K562 (cell line): ENCODE measurements at regions not wholly inside any gene's neighbourhood (a gene's known extent, or its start where the extent isn't known, plus 50 kb on each side); places are given as distances from the start of the nearest gene placed in this dataset.
"Not testable (repeated sequence)": the region's sequence is repeated elsewhere in the genome, so short reads cannot be mapped to it uniquely, and the experiment has no call there.

Experiments used
- ATAC-seq: fragments of 200-7000 bp; cut with Tn5 transposase; 3 replicates; pipeline ENCODE4 v1.9.1; 2020; ENCODE audit warnings: moderate library complexity
- BruUV-seq: library from RNA; stranded (reverse); fragments of 400-500 nt; replicated peaks from 2 replicates; lab custom pipeline; 2021; lab: Mats Ljungman, UMichigan
- CTCF ChIA-PET: fragments of 300-600 bp; formaldehyde crosslinking; extraction: SDS; loops from one replicate; lab custom pipeline; 2021; ENCODE audit warnings: low intra/inter-chr PET ratio; lab: Yijun Ruan, JAX
- POLR2A ChIA-PET: fragments of 300-600, 350-650 bp; sonication (Branson Sonifier 250); formaldehyde crosslinking; extraction: SDS; loops from one replicate; lab custom pipeline; 2021; ENCODE audit warnings: antibody characterized with exemption, inconsistent platforms; lab: Yijun Ruan, JAX
- DNase-seq, 4 experiments: peaks; one replicate each; pipeline versions ENCODE4 v3.0.0 to v3.0.0-alpha.2; 2011 to 2018; ENCODE audit warnings: low spot score in 3 of 4, mixed read lengths in 3 of 4; ENCODE audit errors: extremely low read depth in 1 of 4
- FAIRE-seq: peaks from 2 replicates; lab custom pipeline; 2011; peaks lifted over from hg19 to GRCh38; lab: Jason Lieb, UNC
- H2AFZ ChIP-seq: 2 replicates; pipeline ENCODE4 v1.6.0; 2011; ENCODE audit warnings: low read depth, low read length, control low read depth, inconsistent platforms
- H3K27ac ChIP-seq: fragments of 200-600 bp; 3 replicates; pipeline ENCODE4 v1.8.0; 2011; ENCODE audit warnings: low read depth, mild to moderate bottlenecking, control low read depth, inconsistent platforms, low read length, moderate library complexity, mixed read lengths; ENCODE audit errors: extremely low read depth
- H3K27me3 ChIP-seq, 2 experiments: fragments of 300-600 bp in 1 of 2; 2 replicates in 1 of 2; 3 replicates in 1 of 2; pipeline versions ENCODE4 v1.6.0 to v1.8.0; 2011; ENCODE audit warnings: inconsistent platforms in 2 of 2, low read length in 2 of 2, mild to moderate bottlenecking in 1 of 2, mixed read lengths in 1 of 2, moderate library complexity in 1 of 2; ENCODE audit not compliant: control insufficient read depth in 2 of 2, insufficient read depth in 2 of 2
- H3K36me3 ChIP-seq: fragments of 300-600 bp; 3 replicates; pipeline ENCODE4 v1.8.0; 2011; ENCODE audit warnings: mild to moderate bottlenecking, low read length, inconsistent platforms; ENCODE audit not compliant: control insufficient read depth, insufficient read depth
- H3K4me1 ChIP-seq, 2 experiments: fragments of 200-600 bp in 1 of 2; replicated peaks in 1 of 2; 2 replicates in 1 of 2; 3 replicates in 1 of 2; pipeline versions ENCODE4 v1.5.1 to v1.8.0; 2011; ENCODE audit warnings: inconsistent platforms in 2 of 2, low read length in 2 of 2, mild to moderate bottlenecking in 1 of 2, mixed read lengths in 1 of 2, moderate library complexity in 1 of 2; ENCODE audit not compliant: control insufficient read depth in 2 of 2, insufficient read depth in 2 of 2
- H3K4me2 ChIP-seq: 2 replicates; pipeline ENCODE4 v1.6.1; 2011; ENCODE audit warnings: low read length, control low read depth, inconsistent platforms, mixed read lengths; ENCODE audit not compliant: insufficient read depth
- H3K4me3 ChIP-seq: fragments of 200-600 bp; sonication (generic), shearing (Covaris generic); 2 replicates; pipeline ENCODE4 v1.5.1; 2016; ENCODE audit warnings: control low read depth, inconsistent platforms
- H3K79me2 ChIP-seq: fragments of 200-600 bp; 3 replicates; pipeline ENCODE4 v1.8.0; 2011; ENCODE audit warnings: low read length, inconsistent platforms; ENCODE audit not compliant: control insufficient read depth, insufficient read depth
- H3K9ac ChIP-seq, 2 experiments: 2 replicates each; pipeline versions ENCODE4 v1.6.0 to v1.6.1; 2011; ENCODE audit warnings: low read depth in 2 of 2, low read length in 2 of 2, control low read depth in 1 of 2, inconsistent platforms in 1 of 2, mild to moderate bottlenecking in 1 of 2, mixed read lengths in 1 of 2; ENCODE audit not compliant: insufficient read depth in 1 of 2
- H3K9me1 ChIP-seq: one replicate; pipeline ENCODE4 v1.6.0; 2011; ENCODE audit warnings: inconsistent platforms, mild to moderate bottlenecking, low read length, moderate library complexity; ENCODE audit not compliant: control insufficient read depth, insufficient read depth
- H3K9me3 ChIP-seq: replicated peaks from 2 replicates; pipeline ENCODE4 v1.5.1; 2011; ENCODE audit warnings: low read depth, low read length, inconsistent platforms; ENCODE audit not compliant: control insufficient read depth, insufficient read depth
- H4K20me1 ChIP-seq: replicated peaks from 2 replicates; pipeline ENCODE4 v1.6.1; 2011; ENCODE audit warnings: low read length, inconsistent platforms, mixed read lengths; ENCODE audit not compliant: control insufficient read depth, insufficient read depth
- ATF2 ChIP-seq: sonication (generic); formaldehyde crosslinking; IDR thresholded peaks from 2 replicates; pipeline ENCODE4 v1.8.1; 2022; ENCODE audit warnings: missing genetic modification reagents
- CBFB ChIP-seq: sonication (generic); formaldehyde crosslinking; IDR thresholded peaks from 2 replicates; pipeline ENCODE4 v1.4.0; 2020; ENCODE audit warnings: mild to moderate bottlenecking, missing genetic modification reagents
- KAT8 ChIP-seq: fragments of 450-650 bp; IDR thresholded peaks from 2 replicates; pipeline ENCODE4 v1.6.1; 2016; ENCODE audit warnings: low read depth, mild to moderate bottlenecking
- POLR2AphosphoS5 ChIP-seq: IDR thresholded peaks from 2 replicates; pipeline ENCODE4 v1.6.1; 2011; ENCODE audit warnings: mild to moderate bottlenecking, low read depth, low read length, moderate library complexity; ENCODE audit not compliant: control insufficient read depth, insufficient read depth
- WGBS: fragments of 100-300 bp; shearing (Covaris generic); methylation state at CpG from one replicate; pipeline ENCODE4 v1.1.6; 2016; ENCODE audit warnings: low coverage, mixed read lengths; ENCODE audit not compliant: insufficient coverage; ENCODE audit errors: missing lambda C conversion rate; 5-methylcytosine and 5-hydroxymethylcytosine counted together
- in situ Hi-C: fragments of 300-500 bp; cut with MboI; formaldehyde crosslinking; loops from 4 replicates; pipeline ENCODE4 v1.15.0; 2018; ENCODE audit warnings: inconsistent platforms, mixed read lengths
- intact Hi-C: fragments of 100-400 bp; cut with micrococcal nuclease; formaldehyde crosslinking; loops from 2 replicates; pipeline ENCODE4 v1.14.2; 2022

GRCh38 chr6:151181706-151182363, 57.9 kb upstream of the AKAP12 start:
- Histone ChIP-seq H3K9ac (no peak overlapping the region), H3K9me3 (no peaks in the 10 kb centered on the region), H3K4me3 (no peak overlapping the region), H3K27ac (no peak overlapping the region), H3K27me3 (peaks cover 11 to 32% of the 10 kb centered on the region in 2 experiments; a peak in 3 of 5 replicates), H3K79me2 (no peaks in the 10 kb centered on the region), H3K36me3 (no peaks in the 10 kb centered on the region), H3K9me1 (no peaks in the 10 kb centered on the region), H3K4me1 (0 out of 5 replicates have a peak, but pooled peaks cover 0 to 2% of the 10 kb centered on the region in 2 experiments), H2AFZ (no peak overlapping the region), H4K20me1 (no peaks in the 10 kb centered on the region), H3K4me2 (no peak overlapping the region)
- in situ Hi-C loops (no loop called here), intact Hi-C loops (no loop called here)
- no peak for FAIRE-seq
- 0% methylated on average over 2 of the region's 2 CpGs for WGBS
- no peak for DNase-seq
- no TSS peak for BruUV-seq
- TF ChIP-seq POLR2AphosphoS5 (no peak), KAT8 (no peak), CBFB (CRISPR knock-in tag) (no peak), ATF2 (no peak)
- CTCF ChIA-PET: no interaction called here
- POLR2A ChIA-PET: no interaction called here
- no peak for ATAC-seq

GRCh38 chr6:151182958-151183357, 56.8 kb upstream of the AKAP12 start:
- H3K9me3 ChIP-seq, ATAC-seq, POLR2A ChIA-PET, H3K4me2 ChIP-seq, H3K9me1 ChIP-seq, intact Hi-C loops, H3K9ac ChIP-seq, H3K4me3 ChIP-seq, CTCF ChIA-PET, H3K27ac ChIP-seq, H3K4me1 ChIP-seq, H3K36me3 ChIP-seq, BruUV-seq, FAIRE-seq, DNase-seq, H3K79me2 ChIP-seq, H2AFZ ChIP-seq, in situ Hi-C loops, H4K20me1 ChIP-seq: not testable (repeated sequence)
- 3% methylated on average over 6 of the region's 6 CpGs for WGBS
- peaks cover 11 to 23% of the 10 kb centered on the region in 2 experiments; a peak in 3 of 5 replicates for H3K27me3 ChIP-seq
